ENCODE measurements at regions not wholly inside any gene's neighbourhood (a gene's known extent, or its start where the extent isn't known, plus 50 kb on each side); places are given as distances from the start of the nearest gene placed in this dataset.

DNA sequence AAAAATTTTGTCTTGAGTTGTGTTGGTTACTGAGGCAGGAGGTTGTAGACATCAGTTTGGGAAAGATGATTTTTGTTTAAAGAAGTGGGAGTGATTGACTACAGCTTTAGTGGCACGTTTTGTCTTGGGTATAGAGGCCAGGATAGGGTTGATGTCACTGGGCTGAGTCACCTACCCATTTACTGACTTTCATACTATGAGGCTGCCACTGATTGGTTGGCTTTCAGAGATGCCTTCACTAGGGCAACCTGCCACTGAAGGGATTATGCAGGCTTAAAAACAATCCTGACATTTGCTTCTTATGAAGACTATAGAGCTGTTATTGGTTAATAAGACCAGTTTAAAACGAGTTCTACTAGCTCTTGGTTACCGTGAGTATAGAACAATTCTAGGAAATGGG, 479.1 kb downstream of the SOX11 start:
- Histone ChIP-seq H2AFZ (ENCODE audit: low read length) (no peak overlapping the region), H3T11ph (ENCODE audit: low read length) (no peak overlapping the region), H2BK12ac (ENCODE audit: insufficient read length, low read depth, low read length) (no peak overlapping the region), H3K4me2 (ENCODE audit: insufficient read depth, insufficient read length, low read length) (no peak overlapping the region), H3K9ac (ENCODE audit: extremely low read depth, insufficient read length, low read length) (no peak overlapping the region), H3K4ac (ENCODE audit: low read depth, low read length) (no peak overlapping the region), H2BK20ac (ENCODE audit: low read depth, low read length, poor library complexity, severe bottlenecking) (no peak overlapping the region), H3K23me2 (ENCODE audit: insufficient read length, low read depth, low read length, poor library complexity, severe bottlenecking) (no peaks in the 10 kb centered on the region), H3K56ac (ENCODE audit: insufficient read length, low read depth, low read length) (no peak overlapping the region), H3K18ac (ENCODE audit: insufficient read length, low read depth, low read length) (no peak overlapping the region), H4K5ac (ENCODE audit: insufficient read length, low read depth, low read length) (no peak overlapping the region), H3K79me2 (ENCODE audit: insufficient read depth, low read length) (no peaks in the 10 kb centered on the region), H2BK120ac (ENCODE audit: low read depth, low read length, poor library complexity, severe bottlenecking) (no peak overlapping the region), H3K4me1 (ENCODE audit: insufficient read depth, low read length) (no peaks in the 10 kb centered on the region), H2AK5ac (ENCODE audit: insufficient read length, low read length) (no peak overlapping the region), H3K9me3 (ENCODE audit: control insufficient read depth, low read depth, low read length) (no peaks in the 10 kb centered on the region), H3K14ac (ENCODE audit: insufficient read depth, low read length) (no peak overlapping the region), H3K79me1 (ENCODE audit: insufficient read depth, low read depth, low read length, poor library complexity, severe bottlenecking) (no peaks in the 10 kb centered on the region), H4K91ac (ENCODE audit: insufficient read length, low read depth, low read length) (no peak overlapping the region), H4K8ac (replicated peaks; ENCODE audit: insufficient read length, low read depth, low read length) (no peak overlapping the region), H3K27me3 (ENCODE audit: insufficient read depth, low read length) (no peaks in the 10 kb centered on the region), H2BK5ac (ENCODE audit: insufficient read length, low read length) (no peak overlapping the region), H3K23ac (ENCODE audit: insufficient read length, low read depth, low read length) (no peak overlapping the region), H4K20me1 (ENCODE audit: control insufficient read depth, insufficient read depth, insufficient read length) (no peaks in the 10 kb centered on the region), H2BK15ac (ENCODE audit: low read depth, low read length) (no peak overlapping the region), H3K27ac (ENCODE audit: insufficient read length, low read depth, low read length) (no peak overlapping the region)
- Mint-ChIP-seq H3K27me3 (ENCODE audit: low read depth) (no peaks in the 10 kb centered on the region), H3K36me3 (ENCODE audit: insufficient read depth in 1 of 3, low read depth in 3 of 3) (peaks cover 0 to 3% (median 2%) of the 10 kb centered on the region in 3 experiments; a peak in 2 of 7 replicates), H3K4me1 (no peaks in the 10 kb centered on the region), H3K4me3 (no peak overlapping the region), H3K9me3 (peaks cover 0 to 8% of the 10 kb centered on the region in 2 experiments; a peak in 3 of 5 replicates), H3K27ac (no peak overlapping the region)
- TF ChIP-seq CTCF (conservative IDR thresholded peaks at IDR 0.05): no peak
- WGBS (ENCODE audit: extremely low coverage, insufficient read length, low lambda C conversion rate): no CpG with 5 or more reads among the region's 3 CpGs
- DNase-seq: no peak

All from H9 (cell line).